Heart right ventricle (tissue), 16 donors: ENCODE measurements at regions not wholly inside any gene's neighbourhood (a gene's known extent, or its start where the extent isn't known, plus 50 kb on each side); places are given as distances from the start of the nearest gene placed in this dataset.

ENCODE experiments used
- ATAC-seq, 8 donors: fragments of 200-7000 bp; cut with Tn5 transposase; one replicate each; pipeline ENCODE4 v1.9.1; 2020; ENCODE audit warnings: mild to moderate bottlenecking in 8 of 8, moderate library complexity in 8 of 8, moderate number of reproducible peaks in 1 of 8
- DNase-seq, 2 donors: peaks; one replicate each; pipeline ENCODE4 v3.0.0-alpha.2; 2020
- H3K27ac ChIP-seq, 10 donors: fragments of 200-600 bp; sonication (generic) in 2 of 10; one replicate each; pipeline versions ENCODE4 v1.5.0 to v1.8.0; 2020 to 2022; ENCODE audit warnings: mild to moderate bottlenecking in 3 of 10
- H3K27me3 ChIP-seq, 7 donors: fragments of 200-600 bp; one replicate each; pipeline ENCODE4 v1.8.0; 2021 to 2022; ENCODE audit warnings: mild to moderate bottlenecking in 2 of 7
- H3K36me3 ChIP-seq, 9 donors: fragments of 200-600 bp; sonication (generic) in 1 of 9; one replicate each; pipeline versions ENCODE4 v1.5.0 to v1.8.0; 2020 to 2022; ENCODE audit warnings: mild to moderate bottlenecking in 2 of 9
- H3K4me1 ChIP-seq, 9 donors: fragments of 200-600 bp; sonication (generic) in 1 of 9; one replicate each; pipeline versions ENCODE4 v1.5.0 to v1.8.0; 2020 to 2022; ENCODE audit warnings: mild to moderate bottlenecking in 4 of 9
- H3K4me3 ChIP-seq, 10 donors: fragments of 200-600 bp; sonication (generic) in 2 of 10; one replicate each; pipeline versions ENCODE4 v1.5.0 to v1.8.0; 2020 to 2022; ENCODE audit warnings: mild to moderate bottlenecking in 7 of 10, moderate library complexity in 2 of 10
- H3K9me3 ChIP-seq, 11 donors: fragments of 200-600 bp in 10 of 11; sonication (generic) in 2 of 11; one replicate each; pipeline versions ENCODE4 v1.5.0 to v1.8.0; 2013 to 2022; ENCODE audit warnings: mild to moderate bottlenecking in 2 of 11, control low read depth in 1 of 11, moderate library complexity in 1 of 11
- WGBS, 2 donors: extraction: QIAGEN DNeasy Blood & Tissue Kit; methylation state at CpG; one replicate each; pipeline ENCODE4 v1.1.7; 2013; ENCODE audit warnings: inconsistent platforms in 1 of 2; 5-methylcytosine and 5-hydroxymethylcytosine counted together
- intact Hi-C, 10 donors: fragments of 100-400 bp; cut with DNase I; formaldehyde crosslinking; loops; one replicate each; pipeline versions ENCODE4 v1.11.1 to v1.14.2; 2022
- TF ChIP-seq, protein P1 (sequence below), 9 donors: fragments of 200-600 bp; sonication (generic) in 2 of 9; IDR thresholded peaks; one replicate each; pipeline versions ENCODE4 v1.5.0 to v1.8.0; 2021 to 2022; ENCODE audit warnings: antibody characterized with exemption in 9 of 9, mild to moderate bottlenecking in 5 of 9, moderate library complexity in 1 of 9
- donor health status: Arrhythmogenic right ventricular cardiomyopathy.
- donor health status: ischemic (EF 13 %, LVEDD 7.1; RV severe dilation, severe dysfunction).
- donor health status: healthy with polysubstance abuse.
- donor health status: DM: no; HTN: yes; CAD: no.
- donor health status: DM: no; HTN: no; CAD: no.
- donor health status: ischemic (EF 25% LVEDD 6.9; RV normal size, moderate dysfunction).
- donor health status: ischemic (EF 25% LVEDD 5.7; RV mildly dilated, moderate dysfunction).
- donor health status: healthy.
- donor health status: DM: yes; HTN: yes; CAD: no.
- donor health status: Ischemic cardiomyopathy.
- donor health status: ischemic (EF 35%, LVEDD 5.7; RV mildly dilated, moderate dysfunction).
- donor health status: nonischemic (EF 11% LVEDD 7.7; RV severe dilation, severe dysfunction).
- donor health status: DM: yes; HTN: yes; CAD: no.
- donor health status: PGD.
- donor health status: ischemic (EF 29% LVEDD 5.4; RV normal size, mild dysfunction).
- donor health status: nonischemic (EF 23%, LVEDD 6.1; RV moderate dilation, normal function).

DNA sequence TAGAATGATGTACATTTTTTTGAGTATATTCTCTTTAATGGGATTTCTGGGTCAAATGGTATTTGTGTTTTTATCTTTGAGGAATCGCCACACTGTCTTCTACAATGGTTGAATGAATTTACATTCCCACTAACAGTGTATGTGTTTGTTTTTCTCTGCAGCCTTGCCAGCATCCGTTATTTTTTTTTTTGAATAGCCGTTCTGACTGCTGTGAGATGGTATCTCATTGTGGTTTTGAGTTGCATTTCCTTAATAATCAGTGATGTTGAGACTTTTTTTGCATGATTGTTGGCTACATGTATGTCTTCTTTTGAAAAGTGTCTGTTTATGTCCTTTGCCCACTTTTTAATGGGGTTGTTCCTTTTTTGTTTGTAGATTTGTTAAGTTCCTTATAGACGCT, 172.7 kb upstream of the CDH8 start:
- TF ChIP-seq, protein P1, sequence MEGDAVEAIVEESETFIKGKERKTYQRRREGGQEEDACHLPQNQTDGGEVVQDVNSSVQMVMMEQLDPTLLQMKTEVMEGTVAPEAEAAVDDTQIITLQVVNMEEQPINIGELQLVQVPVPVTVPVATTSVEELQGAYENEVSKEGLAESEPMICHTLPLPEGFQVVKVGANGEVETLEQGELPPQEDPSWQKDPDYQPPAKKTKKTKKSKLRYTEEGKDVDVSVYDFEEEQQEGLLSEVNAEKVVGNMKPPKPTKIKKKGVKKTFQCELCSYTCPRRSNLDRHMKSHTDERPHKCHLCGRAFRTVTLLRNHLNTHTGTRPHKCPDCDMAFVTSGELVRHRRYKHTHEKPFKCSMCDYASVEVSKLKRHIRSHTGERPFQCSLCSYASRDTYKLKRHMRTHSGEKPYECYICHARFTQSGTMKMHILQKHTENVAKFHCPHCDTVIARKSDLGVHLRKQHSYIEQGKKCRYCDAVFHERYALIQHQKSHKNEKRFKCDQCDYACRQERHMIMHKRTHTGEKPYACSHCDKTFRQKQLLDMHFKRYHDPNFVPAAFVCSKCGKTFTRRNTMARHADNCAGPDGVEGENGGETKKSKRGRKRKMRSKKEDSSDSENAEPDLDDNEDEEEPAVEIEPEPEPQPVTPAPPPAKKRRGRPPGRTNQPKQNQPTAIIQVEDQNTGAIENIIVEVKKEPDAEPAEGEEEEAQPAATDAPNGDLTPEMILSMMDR (IDR thresholded peaks at IDR 0.05): no peak
- no peak overlapping the region for H3K4me3 ChIP-seq
- intact Hi-C loops: no loop called here
- H3K27me3 ChIP-seq: no peaks in the 10 kb centered on the region
- ATAC-seq (no peak), DNase-seq (no peak)
- 64 to 80% methylated on average over 4 of the region's 4 CpGs for WGBS, 2 donors
- no peaks in the 10 kb centered on the region for H3K9me3 ChIP-seq
- H3K36me3 ChIP-seq: no peaks in the 10 kb centered on the region
- H3K4me1 ChIP-seq: no peaks in the 10 kb centered on the region
- H3K27ac ChIP-seq: no peak overlapping the region

DNA sequence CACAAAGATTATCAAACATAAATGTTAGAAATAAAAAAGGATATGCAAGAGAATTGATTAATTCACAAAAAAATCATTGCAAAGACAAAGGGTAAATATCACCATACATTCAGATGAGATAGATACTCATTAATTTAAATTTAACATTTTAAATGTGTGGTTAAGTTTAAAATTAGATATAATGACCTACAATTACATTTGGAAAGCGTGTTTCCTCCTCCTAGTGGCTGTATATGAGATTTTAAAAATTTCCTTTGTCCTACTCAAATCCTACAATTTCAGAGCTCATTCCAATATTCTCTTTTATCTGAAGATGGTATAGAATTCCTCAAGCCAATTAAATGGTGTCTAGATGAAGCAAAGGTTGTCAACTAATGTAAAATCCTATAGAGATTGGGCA, 169.2 kb upstream of the CDH8 start:
- H3K27ac ChIP-seq: no peak overlapping the region
- WGBS, 2 donors: 42 to 87% methylated on average over 1 of the region's 1 CpG
- no peak for ATAC-seq
- DNase-seq: no peak
- no peaks in the 10 kb centered on the region for H3K27me3 ChIP-seq
- H3K4me3 ChIP-seq: no peak overlapping the region
- H3K36me3 ChIP-seq: no peaks in the 10 kb centered on the region
- no peaks in the 10 kb centered on the region for H3K9me3 ChIP-seq
- intact Hi-C loops: no loop called here
- TF ChIP-seq, protein P1 (IDR thresholded peaks at IDR 0.05): no peak
- H3K4me1 ChIP-seq: no peaks in the 10 kb centered on the region

- TF ChIP-seq, protein P1 (IDR thresholded peaks at IDR 0.05): no peak
- WGBS, 2 donors: 70 to 76% methylated on average over 8 of the region's 8 CpGs
- Histone ChIP-seq H3K4me3 (no peak overlapping the region), H3K27me3 (no peaks in the 10 kb centered on the region), H3K4me1 (no peaks in the 10 kb centered on the region), H3K27ac (no peak overlapping the region), H3K36me3 (no peaks in the 10 kb centered on the region), H3K9me3 (no peaks in the 10 kb centered on the region)
- DNase-seq (no peak), ATAC-seq (no peak)
- intact Hi-C loops: no loop called here
Measured at GRCh38 chr16:62201911-62202310, 165.7 kb upstream of the CDH8 start.

- H3K36me3 ChIP-seq: no peaks in the 10 kb centered on the region
- ATAC-seq (no peak), DNase-seq (no peak)
- 47% methylated on average over 3 of the region's 3 CpGs for WGBS, 2 donors
- intact Hi-C loops: loop anchor here in 1 of 10 donors (10.0 kb wide), 1 partner anchor 670 kb away; no protein-coding TSS in a partner anchor
- no peaks in the 10 kb centered on the region for H3K4me1 ChIP-seq
- no peaks in the 10 kb centered on the region for H3K9me3 ChIP-seq
- H3K4me3 ChIP-seq: no peak overlapping the region
- H3K27me3 ChIP-seq: no peaks in the 10 kb centered on the region
- H3K27ac ChIP-seq: no peak overlapping the region
- TF ChIP-seq, protein P1 (IDR thresholded peaks at IDR 0.05): no peak
Measured at GRCh38 chr16:62194828-62195227, 158.6 kb upstream of the CDH8 start.
